ENCODE measurements at regions not wholly inside any gene's neighbourhood (a gene's known extent, or its start where the extent isn't known, plus 50 kb on each side); places are given as distances from the start of the nearest gene placed in this dataset.

DNA sequence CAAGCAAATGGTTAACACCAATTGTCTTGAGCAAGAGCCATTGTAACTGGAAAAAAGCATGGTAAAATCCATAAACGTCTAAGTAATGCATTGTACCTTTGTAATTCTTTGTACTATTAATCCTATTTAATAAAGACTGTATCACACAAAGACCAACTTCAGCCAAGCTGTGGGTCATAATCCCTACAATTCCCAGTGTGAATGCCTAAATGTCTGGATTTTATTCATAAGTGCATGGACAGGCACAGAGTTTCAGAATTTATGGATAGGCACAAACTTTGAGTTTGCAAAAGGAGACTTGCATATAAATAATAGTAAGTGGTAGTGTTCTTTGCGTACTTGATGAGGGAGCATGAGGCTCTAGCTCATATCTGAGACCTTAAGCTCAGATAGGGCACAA, 1280.2 kb upstream of the WWC1 start:
- no peaks in the 10 kb centered on the region for H3K36me3 ChIP-seq (ENCODE audit: control insufficient read depth in 2 of 2, extremely low read depth in 1 of 2, insufficient read depth in 2 of 2, low read length in 2 of 2)
- FAIRE-seq (no peak), DNase-seq (ENCODE audit: low read depth, low spot score) (no peak)
- no peaks in the 10 kb centered on the region for H3K4me1 ChIP-seq (ENCODE audit: control insufficient read depth, extremely low read depth, insufficient read depth, low read length)
- no peaks in the 10 kb centered on the region for H4K20me1 ChIP-seq (ENCODE audit: control insufficient read depth, extremely low read depth, insufficient read depth, low read length)
- H3K9me1 ChIP-seq (ENCODE audit: control insufficient read depth, extremely low read depth, insufficient read depth, low read length), result no peaks in the 10 kb centered on the region
- no peak overlapping the region for H3K4me3 ChIP-seq (ENCODE audit: control insufficient read depth in 2 of 3, extremely low read depth in 1 of 3, insufficient read depth in 2 of 3, low read depth in 1 of 3, low read length in 3 of 3)
- TF ChIP-seq, protein P1, sequence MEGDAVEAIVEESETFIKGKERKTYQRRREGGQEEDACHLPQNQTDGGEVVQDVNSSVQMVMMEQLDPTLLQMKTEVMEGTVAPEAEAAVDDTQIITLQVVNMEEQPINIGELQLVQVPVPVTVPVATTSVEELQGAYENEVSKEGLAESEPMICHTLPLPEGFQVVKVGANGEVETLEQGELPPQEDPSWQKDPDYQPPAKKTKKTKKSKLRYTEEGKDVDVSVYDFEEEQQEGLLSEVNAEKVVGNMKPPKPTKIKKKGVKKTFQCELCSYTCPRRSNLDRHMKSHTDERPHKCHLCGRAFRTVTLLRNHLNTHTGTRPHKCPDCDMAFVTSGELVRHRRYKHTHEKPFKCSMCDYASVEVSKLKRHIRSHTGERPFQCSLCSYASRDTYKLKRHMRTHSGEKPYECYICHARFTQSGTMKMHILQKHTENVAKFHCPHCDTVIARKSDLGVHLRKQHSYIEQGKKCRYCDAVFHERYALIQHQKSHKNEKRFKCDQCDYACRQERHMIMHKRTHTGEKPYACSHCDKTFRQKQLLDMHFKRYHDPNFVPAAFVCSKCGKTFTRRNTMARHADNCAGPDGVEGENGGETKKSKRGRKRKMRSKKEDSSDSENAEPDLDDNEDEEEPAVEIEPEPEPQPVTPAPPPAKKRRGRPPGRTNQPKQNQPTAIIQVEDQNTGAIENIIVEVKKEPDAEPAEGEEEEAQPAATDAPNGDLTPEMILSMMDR (optimal IDR thresholded peaks at IDR 0.05 in 1 of 3, IDR thresholded peaks at IDR 0.05 in 1 of 3, conservative IDR thresholded peaks at IDR 0.05 in 1 of 3; ENCODE audit: extremely low read depth in 1 of 3, insufficient read depth in 2 of 3, low read length in 3 of 3), result no peak
- TF ChIP-seq EZH2 (IDR thresholded peaks at IDR 0.05; ENCODE audit: low read length), result no peak
- no peaks in the 10 kb centered on the region for H3K79me2 ChIP-seq (ENCODE audit: control insufficient read depth, insufficient read depth, low read length)
- H3K9me3 ChIP-seq (ENCODE audit: control insufficient read depth, low read depth, low read length), result no peaks in the 10 kb centered on the region
- H3K27ac ChIP-seq (ENCODE audit: control insufficient read depth, insufficient read depth, low read length), result no peak overlapping the region
- no peak overlapping the region for H2AFZ ChIP-seq (ENCODE audit: control insufficient read depth, low read length)
- H3K9ac ChIP-seq (ENCODE audit: control insufficient read depth, extremely low read depth, insufficient read depth, low read length), result no peak overlapping the region
- no peak overlapping the region for H3K4me2 ChIP-seq (ENCODE audit: control insufficient read depth, extremely low read depth, insufficient read depth, low read depth, low read length)
- dilution Hi-C loops (cut with MboI; ENCODE audit: extremely low pct_ligation_motif_present, low sequenced_read_pairs), result no loop called here
- H3K27me3 ChIP-seq (ENCODE audit: control insufficient read depth, extremely low read depth, insufficient read depth, low read length), result no peaks in the 10 kb centered on the region

DNA sequence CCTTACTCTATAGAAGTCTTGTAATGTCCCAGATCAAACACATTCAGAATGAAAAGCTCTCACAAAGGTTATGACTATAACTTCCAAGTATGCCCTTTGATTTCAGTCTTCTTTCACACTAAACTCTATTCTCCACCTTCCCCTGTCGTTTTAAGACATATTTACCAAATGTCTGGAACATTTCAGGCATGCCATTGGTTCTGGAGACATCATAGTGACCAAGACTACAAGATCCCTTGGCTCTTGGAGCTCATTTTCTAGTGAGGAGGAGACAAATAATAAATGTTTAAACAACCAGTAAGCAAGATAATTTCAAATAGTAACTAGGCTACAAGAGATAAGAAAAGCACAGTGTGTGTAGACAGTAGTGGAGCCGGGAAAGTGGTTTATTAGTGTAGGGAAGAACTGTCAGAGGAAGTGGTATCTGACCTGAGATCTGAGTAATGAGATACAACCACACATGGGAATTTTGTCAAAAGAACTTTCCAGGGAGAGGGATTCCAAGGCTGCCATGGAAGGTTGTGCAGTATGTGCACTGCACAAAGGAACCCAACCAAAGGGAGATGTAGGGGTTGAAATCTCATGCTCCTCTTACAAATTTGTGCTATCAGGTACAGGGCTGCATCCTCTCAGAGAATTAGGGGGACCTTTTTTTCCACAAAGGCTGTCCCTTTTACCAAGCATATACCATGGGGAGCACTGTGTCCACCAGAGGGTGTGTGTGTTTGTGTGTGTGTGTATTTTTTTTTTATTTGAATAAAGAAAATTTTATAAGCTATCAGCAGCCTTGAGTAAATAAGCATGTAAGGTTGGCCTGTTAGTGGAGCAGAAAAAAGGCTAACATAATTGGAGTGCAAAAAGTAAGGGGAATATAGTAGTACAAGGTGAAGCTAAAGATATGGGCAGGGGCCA, 1279.1 kb upstream of the WWC1 start:
- H3K9me3 ChIP-seq (ENCODE audit: control insufficient read depth, low read depth, low read length), result no peaks in the 10 kb centered on the region
- dilution Hi-C loops (cut with MboI; ENCODE audit: extremely low pct_ligation_motif_present, low sequenced_read_pairs), result no loop called here

More for the DNA sequence above, 1279.1 kb upstream of the WWC1 start:
- Histone ChIP-seq H3K4me1 (ENCODE audit: control insufficient read depth, extremely low read depth, insufficient read depth, low read length) (no peaks in the 10 kb centered on the region), H4K20me1 (ENCODE audit: control insufficient read depth, extremely low read depth, insufficient read depth, low read length) (no peaks in the 10 kb centered on the region), H3K9me1 (ENCODE audit: control insufficient read depth, extremely low read depth, insufficient read depth, low read length) (no peaks in the 10 kb centered on the region), H3K27me3 (ENCODE audit: control insufficient read depth, extremely low read depth, insufficient read depth, low read length) (no peaks in the 10 kb centered on the region), H3K27ac (ENCODE audit: control insufficient read depth, insufficient read depth, low read length) (no peak overlapping the region), H3K79me2 (ENCODE audit: control insufficient read depth, insufficient read depth, low read length) (no peaks in the 10 kb centered on the region), H3K36me3 (ENCODE audit: control insufficient read depth in 2 of 2, extremely low read depth in 1 of 2, insufficient read depth in 2 of 2, low read length in 2 of 2) (no peaks in the 10 kb centered on the region), H3K9ac (ENCODE audit: control insufficient read depth, extremely low read depth, insufficient read depth, low read length) (no peak overlapping the region), H3K4me3 (ENCODE audit: control insufficient read depth in 2 of 3, extremely low read depth in 1 of 3, insufficient read depth in 2 of 3, low read depth in 1 of 3, low read length in 3 of 3) (no peak overlapping the region), H3K4me2 (ENCODE audit: control insufficient read depth, extremely low read depth, insufficient read depth, low read depth, low read length) (no peak overlapping the region), H2AFZ (ENCODE audit: control insufficient read depth, low read length) (no peak overlapping the region)
- FAIRE-seq (no peak), DNase-seq (ENCODE audit: low read depth, low spot score) (no peak)
- TF ChIP-seq, protein P1 (optimal IDR thresholded peaks at IDR 0.05 in 1 of 3, IDR thresholded peaks at IDR 0.05 in 1 of 3, conservative IDR thresholded peaks at IDR 0.05 in 1 of 3; ENCODE audit: extremely low read depth in 1 of 3, insufficient read depth in 2 of 3, low read length in 3 of 3), result no peak
- TF ChIP-seq EZH2 (IDR thresholded peaks at IDR 0.05; ENCODE audit: low read length), result no peak

All from keratinocyte (primary cell).